Superior temporal gyrus (tissue), 1 donor: ENCODE measurements at regions not wholly inside any gene's neighbourhood (a gene's known extent, or its start where the extent isn't known, plus 50 kb on each side); places are given as distances from the start of the nearest gene placed in this dataset.
"Not testable (repeated sequence)": the region's sequence is repeated elsewhere in the genome, so short reads cannot be mapped to it uniquely, and the experiment has no call there.

ENCODE experiments used
- DNase-seq: peaks from one replicate; pipeline ENCODE4 v3.0.0-alpha.2; 2016; ENCODE audit errors: extremely low spot score

DNA sequence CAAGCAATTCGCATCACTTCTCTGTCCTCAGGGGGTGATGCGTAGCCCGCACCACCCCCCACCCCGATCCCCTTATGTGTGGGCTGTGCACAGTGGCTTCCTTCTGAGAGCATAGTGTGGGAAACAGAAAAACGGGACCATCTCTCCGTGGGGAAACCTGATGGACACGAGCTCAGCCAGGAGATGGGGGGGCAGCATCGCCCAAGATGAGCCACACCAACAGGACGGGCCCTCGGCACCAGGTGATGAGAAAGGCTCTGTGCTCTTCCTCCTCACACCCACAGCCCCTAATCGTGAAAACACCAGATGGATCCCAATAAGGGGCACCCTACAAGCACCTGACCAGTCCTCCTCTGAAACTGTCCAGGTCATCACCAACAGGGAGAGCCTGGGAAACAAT lies 153.6 kb downstream of the SHANK2 start:
- no peak for DNase-seq

DNA sequence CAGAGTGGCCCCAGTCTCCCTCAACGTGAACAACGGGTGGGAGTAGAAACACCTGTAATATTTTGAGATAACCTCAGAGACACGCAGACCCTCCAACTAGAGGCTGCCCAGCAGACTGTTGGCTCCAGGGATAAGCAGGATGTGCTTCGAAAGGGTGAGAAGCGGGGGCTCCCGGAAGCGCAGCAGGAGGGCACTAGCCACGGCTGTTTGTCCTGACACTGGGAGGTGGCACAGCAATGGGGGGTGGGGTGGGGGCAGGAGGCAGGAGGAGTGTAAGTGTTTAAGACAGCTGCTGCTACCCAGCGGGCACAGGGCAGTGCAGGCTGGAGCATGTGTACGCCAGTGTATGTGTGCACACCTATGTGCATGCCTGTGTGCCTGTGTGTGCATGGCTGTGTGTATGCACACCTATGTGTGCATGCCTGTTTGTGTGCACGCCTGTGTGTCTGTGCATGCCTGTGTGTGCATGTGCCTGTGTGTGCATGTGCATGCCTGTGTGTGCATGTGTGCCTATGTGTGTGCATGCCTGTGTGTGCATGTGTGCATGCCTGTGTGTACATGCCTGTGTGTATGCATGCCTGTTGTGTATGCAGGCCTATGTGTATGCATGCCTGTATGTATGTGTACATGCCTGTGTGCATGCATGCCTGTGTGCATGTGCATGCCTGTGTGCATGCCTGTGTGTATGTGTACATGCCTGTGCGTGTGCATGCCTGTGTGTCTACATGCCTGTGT lies 154.7 kb downstream of the SHANK2 start:
- DNase-seq = no peak

DNA sequence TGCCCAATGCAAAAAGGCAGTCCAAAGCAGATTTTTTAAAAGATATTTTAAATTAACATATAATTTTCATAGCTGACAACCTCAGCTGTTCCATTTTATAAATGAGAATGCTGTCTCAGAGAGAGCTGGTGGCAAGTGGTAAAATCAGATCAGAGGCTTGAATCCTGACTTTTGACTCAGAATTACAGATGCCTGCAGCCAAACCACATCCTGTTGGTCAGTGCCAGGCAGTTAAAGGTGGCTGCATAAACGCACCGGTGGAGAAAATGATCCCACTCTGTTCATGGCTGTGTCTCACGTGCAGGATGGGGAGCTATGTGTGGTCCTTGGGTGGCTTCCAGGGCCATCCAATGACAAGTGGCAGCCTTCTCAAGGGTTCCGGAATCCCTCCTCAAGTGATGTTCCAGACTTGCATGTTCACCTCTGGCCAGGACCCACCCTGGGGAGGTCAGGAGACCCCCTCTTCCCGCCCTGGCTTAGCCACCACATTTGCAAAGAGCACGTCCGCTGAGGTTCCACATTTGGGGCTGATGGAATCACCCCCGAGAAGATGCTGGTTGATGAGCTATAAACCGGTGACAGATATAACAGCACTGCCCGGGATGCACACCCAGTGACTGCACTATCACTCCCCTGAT lies 155.5 kb downstream of the SHANK2 start:
- no peak for DNase-seq

DNA sequence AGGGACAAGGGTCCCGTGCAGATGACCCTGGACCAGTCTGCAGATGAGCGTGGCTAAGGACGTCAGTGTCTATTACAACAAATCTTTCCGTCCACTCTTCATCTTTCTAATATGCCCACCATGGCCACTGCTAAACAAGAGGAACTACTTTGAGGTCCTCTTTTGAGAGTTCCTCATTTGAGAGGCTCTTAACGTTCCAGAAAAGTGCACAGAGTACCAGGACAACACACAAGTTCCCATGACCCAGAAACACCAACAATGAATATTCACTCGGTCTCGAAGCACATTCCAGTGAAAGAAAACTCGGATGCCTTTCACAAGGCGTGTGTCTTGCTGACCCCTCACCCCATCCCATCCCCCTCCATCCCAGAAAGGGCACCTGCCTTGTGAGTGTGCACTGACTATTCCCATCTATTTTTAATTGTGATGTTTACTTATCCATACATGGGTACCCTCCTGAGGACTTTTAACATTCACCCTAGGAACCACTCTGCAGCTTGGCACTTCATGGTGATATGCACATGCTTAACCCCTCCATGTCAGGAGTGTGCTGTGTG lies 157.0 kb downstream of the SHANK2 start:
- no peak for DNase-seq

DNA sequence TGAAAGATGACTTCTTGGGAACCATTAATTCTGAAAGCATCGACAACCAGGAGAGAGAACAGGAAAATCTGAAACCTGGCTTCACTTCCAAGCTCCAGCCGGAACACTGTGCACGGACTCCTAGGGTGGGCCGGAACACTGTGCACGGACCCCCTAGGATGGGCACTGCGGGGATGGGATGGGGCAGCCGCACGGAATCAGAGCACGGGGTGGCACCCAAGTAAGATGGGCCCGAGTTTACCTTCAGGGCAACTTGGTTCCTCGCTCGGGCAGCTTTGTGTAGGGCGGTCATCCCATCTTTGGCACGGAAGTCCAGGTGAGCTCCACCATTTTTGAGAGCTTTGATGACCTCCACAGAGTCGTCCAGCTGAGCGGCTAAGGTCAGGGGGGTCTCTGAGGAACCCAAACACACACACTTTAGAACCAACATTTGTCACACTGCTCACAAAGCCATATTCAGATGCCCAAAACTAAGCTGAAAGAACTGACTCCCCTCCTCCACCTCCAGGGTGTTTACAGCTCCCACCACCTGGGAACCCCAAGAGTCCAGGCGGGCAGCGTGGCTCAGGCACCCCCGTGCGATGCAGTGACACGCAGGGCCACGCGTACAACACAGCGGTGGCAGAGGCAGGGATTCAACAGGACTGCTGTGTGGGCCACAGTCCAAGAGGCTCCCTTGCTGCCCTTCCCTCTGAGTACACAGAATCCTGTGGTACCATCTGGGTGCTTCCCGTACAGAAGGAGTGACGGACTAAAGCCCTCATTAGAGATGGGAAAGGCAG lies 157.9 kb downstream of the SHANK2 start:
- DNase-seq = no peak

DNA sequence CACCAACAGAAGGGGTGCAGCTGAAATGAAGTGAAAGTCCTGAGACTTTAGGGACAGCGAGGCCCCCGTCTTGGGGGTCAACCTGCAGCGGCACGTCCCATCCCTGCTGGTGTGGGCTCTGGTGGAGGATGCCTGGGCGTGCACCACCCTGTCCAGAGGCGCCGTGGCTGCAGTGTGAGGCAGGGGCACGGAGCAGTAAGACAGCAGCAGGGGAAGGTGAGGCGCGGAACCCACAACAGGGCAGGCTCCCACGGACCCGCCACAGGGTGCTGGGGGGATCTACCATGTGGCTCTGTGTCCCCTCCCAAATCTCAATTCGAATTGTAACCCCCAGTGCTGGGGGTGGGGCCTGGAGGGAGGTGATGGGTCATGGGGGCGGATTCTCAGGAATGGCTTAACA lies 158.6 kb downstream of the SHANK2 start:
- DNase-seq = no peak

DNA sequence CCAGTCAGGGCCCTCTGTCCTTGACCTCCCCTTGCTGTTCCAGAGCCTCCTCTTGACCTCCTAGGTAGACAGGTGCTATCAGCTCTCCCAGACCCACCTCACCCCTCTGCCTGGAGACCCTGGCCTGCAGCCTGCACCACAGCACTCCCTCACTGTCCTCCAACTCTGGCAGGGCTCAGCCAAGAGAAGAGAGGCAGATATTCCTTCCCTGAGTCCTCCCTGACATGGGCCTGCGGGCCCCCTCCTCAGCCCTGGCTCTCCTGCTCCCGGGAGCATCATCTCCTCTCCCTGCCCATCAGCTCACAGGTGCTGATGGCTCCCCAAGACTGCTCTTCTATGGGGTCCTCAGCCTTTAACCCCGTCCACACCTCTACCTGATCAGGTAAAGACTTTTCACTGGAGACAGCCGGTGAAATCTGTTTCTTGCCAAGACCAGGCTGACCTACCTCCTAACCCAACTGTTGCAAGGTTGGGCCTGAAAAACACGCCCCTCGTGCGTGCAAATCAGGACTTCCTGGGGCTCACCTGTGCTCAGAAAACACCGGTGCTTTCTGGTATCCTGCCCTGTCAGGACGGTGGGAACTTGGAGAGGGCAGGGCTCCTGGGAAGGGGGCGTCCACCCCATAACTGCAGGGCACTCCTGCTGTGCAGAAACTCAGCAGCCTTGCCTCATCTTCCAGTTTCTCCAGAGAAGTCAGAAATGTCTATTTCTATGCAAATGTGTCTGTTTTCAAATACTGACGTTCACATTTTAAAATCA lies 160.7 kb downstream of the SHANK2 start:
- DNase-seq = no peak

DNA sequence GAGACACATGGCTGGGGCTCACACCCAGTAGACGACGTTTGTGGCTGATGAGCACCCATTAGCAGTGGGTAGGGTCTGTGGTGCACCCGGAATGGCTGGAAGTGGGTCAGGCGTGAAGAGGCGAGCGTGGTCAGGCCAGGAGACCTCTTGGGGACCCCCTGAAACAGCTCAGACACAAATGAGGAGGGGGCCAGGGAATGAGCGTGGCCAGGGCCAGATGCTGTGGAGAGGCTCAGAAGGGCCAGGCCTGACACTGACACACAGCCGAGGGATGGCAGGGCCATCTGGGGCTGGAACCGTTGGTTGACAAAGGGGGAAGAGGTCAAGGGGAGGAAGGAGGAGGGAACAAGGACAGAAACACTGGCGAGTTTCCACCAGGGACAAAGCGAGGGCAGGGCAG lies 162.8 kb downstream of the SHANK2 start:
- no peak for DNase-seq

DNA sequence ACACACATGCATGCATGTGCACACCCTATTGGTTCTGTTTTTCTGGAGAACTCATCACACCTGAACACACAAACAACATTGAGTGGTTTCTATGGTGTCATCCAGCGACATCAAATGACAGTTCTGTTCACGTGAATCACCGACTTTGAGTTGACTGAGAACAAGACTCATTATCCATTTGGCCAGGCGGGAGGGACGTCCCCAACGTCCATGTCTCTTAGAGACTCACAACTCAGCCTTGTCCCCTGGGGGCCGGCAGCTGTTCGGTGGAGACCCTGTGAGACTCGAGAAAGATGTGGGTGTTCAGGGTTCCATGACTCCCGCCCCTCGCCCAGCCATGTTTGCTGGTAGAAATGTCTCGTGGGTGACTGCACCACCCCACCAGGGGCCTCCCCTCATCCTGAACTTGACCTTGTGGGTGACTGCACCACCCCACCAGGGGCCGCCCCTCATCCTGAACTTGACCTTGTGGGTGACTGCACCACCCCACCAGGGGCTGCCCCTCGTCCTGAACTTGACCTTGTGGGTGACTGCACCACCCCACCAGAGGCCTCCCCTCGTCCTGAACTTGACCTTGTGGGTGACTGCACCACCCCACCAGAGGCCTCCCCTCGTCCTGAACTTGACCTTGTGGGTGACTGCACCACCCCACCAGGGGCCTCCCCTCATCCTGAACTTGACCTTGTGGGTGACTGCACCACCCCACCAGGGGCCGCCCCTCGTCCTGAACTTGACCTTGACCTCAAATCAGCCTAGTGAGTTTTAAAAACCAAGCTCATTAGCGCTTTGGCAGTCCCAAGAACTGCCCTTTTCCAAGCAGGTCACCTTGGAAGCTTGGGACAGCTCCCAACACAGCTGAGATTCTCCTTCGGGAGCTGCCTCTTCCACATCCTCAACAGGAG lies 163.8 kb downstream of the SHANK2 start:
- DNase-seq = not testable (repeated sequence)

DNA sequence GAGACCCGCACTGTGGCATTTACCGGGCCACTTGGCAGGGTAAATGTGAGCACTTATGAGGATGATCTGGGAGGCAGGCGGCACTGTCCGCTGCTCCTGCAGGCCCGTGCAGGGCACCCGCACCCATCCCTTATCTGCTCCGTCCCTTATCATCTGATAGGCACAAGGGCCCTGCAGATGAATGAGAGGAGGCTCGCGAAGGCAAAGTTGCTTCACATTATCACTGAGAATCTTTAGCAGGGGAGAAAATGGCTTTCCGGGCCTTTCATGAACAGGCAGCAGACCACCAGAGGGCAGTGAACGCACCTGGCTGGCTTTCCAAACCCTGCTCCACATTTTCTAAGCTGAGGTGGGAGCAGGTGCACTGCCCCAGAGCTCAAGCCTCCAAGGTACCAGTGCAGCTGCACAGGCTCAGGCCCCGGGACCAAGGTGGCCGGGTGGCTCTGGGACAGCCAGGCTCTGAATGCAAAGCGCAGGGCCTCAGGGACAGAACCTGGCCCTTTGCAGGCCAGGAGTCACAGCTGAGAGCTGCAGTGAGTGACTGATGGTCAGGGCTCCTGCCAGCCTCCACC lies 165.6 kb downstream of the SHANK2 start:
- DNase-seq = peak; percentile 28

DNA sequence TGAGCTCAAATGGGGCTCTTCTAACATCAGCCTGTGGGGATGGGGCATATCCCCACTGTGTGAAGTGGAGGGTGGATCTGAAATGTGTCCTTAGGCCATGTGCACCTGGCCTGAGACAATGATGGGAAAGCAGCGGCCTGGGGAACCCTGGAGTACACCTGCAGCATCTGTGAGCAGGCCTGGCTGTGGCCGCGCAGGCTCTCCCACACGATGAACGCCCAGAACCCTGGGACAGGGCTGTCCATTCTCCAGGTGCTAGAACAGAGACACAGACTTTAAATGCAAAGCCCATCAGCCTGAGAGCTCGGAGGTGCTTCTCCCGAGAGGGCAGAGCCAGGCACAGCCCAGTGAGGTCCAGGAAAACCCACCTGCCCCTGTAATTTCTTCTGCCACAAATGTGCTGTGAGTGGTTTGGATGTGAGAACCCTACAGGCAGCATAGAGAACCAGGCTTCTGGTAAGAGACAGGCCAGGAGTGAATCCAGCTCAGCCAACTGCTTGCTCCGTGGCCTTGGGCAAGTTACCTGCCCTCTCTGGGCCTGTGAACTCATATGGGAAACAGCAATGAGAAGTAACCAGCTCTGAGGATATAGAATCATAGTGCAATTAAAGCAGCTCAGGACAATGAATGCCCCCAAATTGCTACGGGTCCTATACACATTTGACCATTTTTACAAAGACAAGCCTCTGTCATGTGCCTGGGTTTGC lies 167.9 kb downstream of the SHANK2 start:
- DNase-seq = no peak

DNA sequence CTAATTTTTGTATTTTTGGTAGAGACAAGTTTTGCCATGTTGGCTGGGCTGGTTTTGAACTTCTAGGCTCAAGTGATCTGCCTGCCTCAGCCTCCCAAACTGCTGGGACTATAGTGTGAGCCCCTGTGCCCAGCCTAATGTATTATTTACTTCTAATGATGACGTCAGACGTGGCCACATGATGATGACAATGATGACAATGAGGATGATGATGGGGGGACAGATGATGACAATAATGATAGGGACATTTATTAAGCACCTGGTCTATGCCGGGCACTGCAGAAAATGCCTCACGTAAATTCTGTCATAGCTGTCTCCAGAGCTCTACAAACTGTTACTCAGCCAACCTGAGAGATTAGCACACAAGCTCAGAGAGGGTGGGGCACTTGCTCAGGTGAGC lies 169.3 kb downstream of the SHANK2 start:
- DNase-seq = no peak

DNA sequence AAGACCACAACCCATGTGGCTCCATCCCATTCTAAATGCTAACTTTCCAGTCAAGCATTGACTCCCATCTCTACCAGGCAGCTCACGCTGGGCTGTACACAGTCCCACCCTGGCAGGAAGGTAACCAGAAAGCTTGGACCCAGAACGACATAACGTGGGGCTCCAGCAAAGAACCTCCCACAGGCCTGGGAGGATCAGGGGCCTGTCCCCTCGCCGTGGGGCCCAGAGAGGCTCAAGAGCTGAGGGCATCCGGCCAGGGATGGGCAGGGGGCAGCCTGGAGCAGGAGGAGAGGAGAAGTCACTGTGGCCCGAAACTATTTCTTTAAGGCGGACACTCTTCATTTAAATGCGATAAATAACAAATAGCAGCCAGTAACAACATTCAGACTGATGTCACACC lies 169.9 kb downstream of the SHANK2 start:
- no peak for DNase-seq

DNA sequence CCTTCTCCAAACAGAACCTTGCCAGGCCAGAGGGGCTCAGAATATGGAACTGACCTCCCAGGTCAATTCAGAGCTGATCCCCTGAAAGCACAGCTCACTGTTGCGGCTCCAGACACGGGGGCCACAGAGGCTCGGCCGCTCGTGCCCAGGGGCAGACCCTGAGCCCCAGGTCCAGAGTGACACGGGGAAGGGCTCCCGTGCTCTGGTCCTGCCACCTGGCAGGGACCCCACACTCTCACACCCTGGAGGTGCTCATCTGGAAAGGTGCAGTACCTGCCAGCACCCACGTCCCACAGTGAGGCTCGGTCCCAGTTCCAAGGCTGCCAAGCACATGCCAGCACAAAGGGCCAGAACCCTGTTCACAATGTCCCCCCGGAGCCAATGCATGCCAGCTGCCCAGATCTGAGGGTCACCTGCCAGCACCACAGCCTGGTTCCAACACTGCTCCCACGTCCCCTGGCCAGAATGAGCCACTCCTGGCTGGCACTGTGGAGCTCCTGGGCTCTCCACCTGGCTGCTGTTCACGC lies 170.6 kb downstream of the SHANK2 start:
- no peak for DNase-seq

DNA sequence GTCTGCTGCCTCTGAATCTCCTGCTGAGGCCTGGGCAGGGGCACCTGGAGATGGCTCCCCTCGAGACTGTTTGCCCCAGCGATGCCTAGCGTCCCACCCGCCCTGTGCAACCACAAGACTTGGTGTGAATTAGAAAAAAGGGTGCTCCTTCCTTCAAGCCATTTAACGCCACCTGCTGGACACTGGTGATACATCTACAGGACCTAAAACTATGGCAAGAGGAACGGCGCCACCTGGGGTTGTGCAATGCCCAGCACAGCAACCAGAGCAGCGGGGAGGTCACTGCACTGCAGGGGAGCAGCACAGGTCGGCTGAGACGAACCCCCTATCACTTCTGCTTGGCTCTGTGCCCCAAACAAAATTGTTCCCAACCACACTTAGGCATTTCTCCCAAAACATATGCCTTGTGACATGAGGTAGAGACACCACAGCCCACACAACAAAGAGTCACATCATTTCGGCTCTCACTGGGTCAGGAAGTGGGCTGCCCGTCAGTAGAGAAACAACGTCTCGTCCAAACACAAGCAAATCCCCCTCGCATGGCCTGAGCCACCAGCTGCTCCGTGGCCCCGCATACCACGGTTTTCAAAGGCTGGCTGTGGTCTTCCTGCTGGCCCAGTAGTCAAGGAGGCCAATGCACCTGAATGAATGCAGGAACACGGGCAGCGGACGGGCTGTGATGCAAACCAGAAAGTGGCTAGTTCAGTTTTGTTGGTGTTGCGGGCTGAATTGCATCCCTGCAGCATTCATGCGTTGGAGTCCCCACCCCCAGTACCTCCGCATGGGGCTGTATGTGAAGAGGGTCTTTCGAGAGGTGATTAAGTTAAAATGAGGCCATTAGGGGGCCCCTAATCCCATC lies 171.9 kb downstream of the SHANK2 start:
- DNase-seq = peak; percentile 88

DNA sequence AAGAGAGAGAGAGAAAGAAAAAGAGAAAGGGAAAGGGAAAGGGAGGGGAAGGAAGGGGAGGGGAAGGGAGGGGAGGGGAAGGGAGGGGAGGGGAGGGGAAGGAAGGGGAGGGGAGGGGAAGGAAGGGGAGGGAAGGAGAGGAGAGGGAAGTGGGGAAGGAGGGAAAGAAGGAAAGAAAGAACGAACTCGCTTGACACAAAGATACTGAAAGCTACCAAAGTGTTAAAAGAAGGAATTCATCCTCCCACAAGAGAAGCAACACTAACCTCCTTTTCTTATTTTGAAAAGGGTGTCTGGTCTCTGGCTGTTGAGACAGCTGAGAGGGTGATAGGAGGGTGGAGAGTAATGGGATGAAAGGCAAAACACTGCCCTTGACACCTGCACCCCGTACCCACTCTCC lies 172.6 kb downstream of the SHANK2 start:
- DNase-seq = no peak

DNA sequence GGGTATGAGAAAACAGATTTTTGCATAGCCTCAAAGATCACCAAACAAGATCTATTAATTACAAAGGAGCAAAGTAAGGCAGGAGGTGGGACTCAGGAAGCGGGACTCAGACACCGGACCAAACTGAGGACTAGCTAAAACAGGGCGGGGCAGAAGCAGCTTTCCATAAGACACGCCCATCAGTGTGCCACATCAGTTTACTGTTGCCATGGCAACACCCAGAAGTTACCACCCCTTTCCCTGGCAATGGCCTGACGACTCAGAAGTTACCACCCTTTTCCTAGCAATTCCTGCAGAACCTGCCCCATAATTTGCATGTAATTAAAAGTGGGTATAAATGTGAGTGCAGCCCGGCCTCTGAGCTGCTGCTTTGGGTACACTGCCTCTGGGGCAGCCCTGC lies 173.9 kb downstream of the SHANK2 start:
- DNase-seq = no peak

DNA sequence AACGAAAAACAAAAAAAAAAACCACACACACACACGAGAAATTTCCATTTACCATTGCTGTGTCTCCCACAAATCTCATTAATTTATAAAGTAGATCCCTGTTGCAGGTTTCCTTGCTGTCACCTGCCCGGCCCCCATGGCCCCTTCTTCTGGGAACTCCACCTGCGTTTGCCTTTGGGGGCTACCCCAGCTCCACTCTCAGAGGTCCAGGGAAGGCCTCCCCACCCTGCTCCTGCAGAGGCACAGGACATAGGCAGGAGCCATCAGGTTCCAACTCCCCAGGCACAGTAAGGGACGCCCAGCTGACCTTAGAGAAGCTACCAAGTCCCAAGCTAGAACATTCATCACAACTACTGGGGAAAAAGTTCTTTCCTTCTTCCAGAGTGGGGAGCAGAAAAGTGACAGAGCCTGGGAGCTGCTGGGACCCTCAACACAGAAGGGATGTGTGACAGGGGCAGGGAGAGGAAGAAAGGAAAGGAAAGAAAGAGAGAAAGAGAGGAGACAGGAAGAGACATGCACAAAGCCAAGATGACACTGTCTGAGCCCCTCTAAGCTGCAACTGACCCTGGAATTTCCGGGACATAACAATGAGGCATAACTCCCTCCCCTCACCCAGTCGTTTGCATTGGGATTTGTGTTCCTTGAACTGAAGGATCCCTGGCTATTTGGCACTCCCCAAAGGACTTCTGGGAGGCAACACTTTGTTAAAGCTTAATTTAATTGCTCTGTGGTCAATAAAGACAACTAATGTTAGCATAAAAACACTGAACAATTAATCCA lies 175.7 kb downstream of the SHANK2 start:
- DNase-seq = no peak
